Cardiac muscle cell (in vitro differentiated cells and primary cell): ENCODE measurements at regions not wholly inside any gene's neighbourhood (a gene's known extent, or its start where the extent isn't known, plus 50 kb on each side); places are given as distances from the start of the nearest gene placed in this dataset.
A peak's percentile ranks its signal among the peaks of the same experiment; 100 is the strongest.
"Not testable (repeated sequence)": the region's sequence is repeated elsewhere in the genome, so short reads cannot be mapped to it uniquely, and the experiment has no call there.

Experiments
- DNase-seq, 2 donors: peaks; one replicate each; pipeline versions ENCODE4 v3.0.0 to v3.0.0-alpha.2; 2010 to 2017; ENCODE audit warnings: low read depth in 1 of 2, low spot score in 1 of 2
- H3K27ac ChIP-seq: fragments of 200-600 bp; sonication (generic); 2 replicates; pipeline ENCODE4 v1.5.1; 2016
- H3K27me3 ChIP-seq: fragments of 200-600 bp; sonication (generic); 2 replicates; pipeline ENCODE4 v1.6.0; 2016; ENCODE audit warnings: control low read depth
- H3K36me3 ChIP-seq: fragments of 200-600 bp; sonication (generic); 2 replicates; pipeline ENCODE4 v1.5.1; 2016; ENCODE audit warnings: control low read depth
- H3K4me1 ChIP-seq: fragments of 200-600 bp; sonication (generic); 2 replicates; pipeline ENCODE4 v1.8.1; 2017; ENCODE audit warnings: low read depth, mild to moderate bottlenecking, mixed run types
- H3K4me3 ChIP-seq: fragments of 200-600 bp; sonication (generic); 2 replicates; pipeline ENCODE4 v1.5.1; 2016; ENCODE audit warnings: mild to moderate bottlenecking
- H3K9me3 ChIP-seq: fragments of 200-600 bp; sonication (generic); 2 replicates; pipeline ENCODE4 v1.5.1; 2017; ENCODE audit warnings: low read depth, mild to moderate bottlenecking, control low read depth
- CTCF ChIP-seq: IDR thresholded peaks from 2 replicates; pipeline ENCODE4 v1.5.1; 2012; ENCODE audit warnings: low read depth, mild to moderate bottlenecking, low read length

GRCh38 chr14:71246539-71246938 lies 339.3 kb downstream of the PCNX1 start:
- no peak overlapping the region for H3K27ac ChIP-seq
- H3K27me3 ChIP-seq = no peaks in the 10 kb centered on the region
- no peaks in the 10 kb centered on the region for H3K36me3 ChIP-seq
- DNase-seq = no peak
- H3K9me3 ChIP-seq = no peaks in the 10 kb centered on the region
- no peak overlapping the region for H3K4me3 ChIP-seq
- H3K4me1 ChIP-seq = peaks cover 25% of the 10 kb centered on the region
- TF ChIP-seq CTCF = no peak

GRCh38 chr14:71247106-71247505 lies 339.8 kb downstream of the PCNX1 start:
- no peak for DNase-seq
- Histone ChIP-seq H3K27me3 (no peaks in the 10 kb centered on the region), H3K27ac (no peak overlapping the region), H3K9me3 (no peaks in the 10 kb centered on the region), H3K4me3 (no peak overlapping the region), H3K4me1 (peaks cover 20% of the 10 kb centered on the region), H3K36me3 (no peaks in the 10 kb centered on the region)
- TF ChIP-seq CTCF = no peak

- Histone ChIP-seq H3K9me3 (no peaks in the 10 kb centered on the region), H3K27ac (no peak overlapping the region), H3K36me3 (no peaks in the 10 kb centered on the region), H3K4me1 (peaks cover 14% of the 10 kb centered on the region), H3K4me3 (no peak overlapping the region), H3K27me3 (no peaks in the 10 kb centered on the region)
- peak in 1 of 2 donors; percentile 38 for DNase-seq
- no peak for TF ChIP-seq CTCF
Observed at GRCh38 chr14:71248194-71248593, 340.9 kb downstream of the PCNX1 start.

- H3K27ac ChIP-seq = no peak overlapping the region
- H3K27me3 ChIP-seq = no peaks in the 10 kb centered on the region
- H3K9me3 ChIP-seq = no peaks in the 10 kb centered on the region
- DNase-seq = no peak
- no peak overlapping the region for H3K4me3 ChIP-seq
- no peaks in the 10 kb centered on the region for H3K36me3 ChIP-seq
- no peaks in the 10 kb centered on the region for H3K4me1 ChIP-seq
- no peak for TF ChIP-seq CTCF
Observed at GRCh38 chr14:71250347-71250746, 343.1 kb downstream of the PCNX1 start.

GRCh38 chr14:71250791-71251190 lies 343.5 kb downstream of the PCNX1 start:
- Histone ChIP-seq H3K27ac (no peak overlapping the region), H3K9me3 (no peaks in the 10 kb centered on the region), H3K4me1 (no peaks in the 10 kb centered on the region), H3K27me3 (no peaks in the 10 kb centered on the region), H3K36me3 (no peaks in the 10 kb centered on the region), H3K4me3 (no peak overlapping the region)
- DNase-seq = peak in 1 of 2 donors; percentile 66
- TF ChIP-seq CTCF = no peak

- not testable (repeated sequence) for H3K27ac ChIP-seq, H3K9me3 ChIP-seq, H3K36me3 ChIP-seq, H3K4me1 ChIP-seq, H3K4me3 ChIP-seq, H3K27me3 ChIP-seq, DNase-seq
Observed at GRCh38 chr14:71254091-71254719, 346.9 kb downstream of the PCNX1 start.
